ENCODE measurements at regions not wholly inside any gene's neighbourhood (a gene's known extent, or its start where the extent isn't known, plus 50 kb on each side); places are given as distances from the start of the nearest gene placed in this dataset.

GRCh38 chr1:218880484-218881060 lies 293.1 kb upstream of the LYPLAL1 start:
- no peak for FAIRE-seq
- Histone ChIP-seq H3K4me3 (no peak overlapping the region), H3K4me1 (peaks cover 8% of the 10 kb centered on the region), H3K27ac (peak overlapping the region in 1 of 2 experiments; percentile 22; a peak in 2 of 6 replicates), H3K4me2 (no peak overlapping the region), H3K9me3 (no peaks in the 10 kb centered on the region)
- ChIA-PET CTCF (no interaction called here), POLR2A (no interaction called here)
- TF ChIP-seq ZC3H11A (IDR thresholded peaks at IDR 0.05) = no peak
- no peak for ATAC-seq
- 86% methylated on average over 5 of the region's 5 CpGs for WGBS (ENCODE audit: missing lambda C conversion rate)
- no peak for DNase-seq (ENCODE audit: low read depth in 1 of 2, low spot score in 1 of 2)

GRCh38 chr1:218882454-218882853 lies 291.2 kb upstream of the LYPLAL1 start:
- WGBS (ENCODE audit: missing lambda C conversion rate) = 87% methylated on average over 6 of the region's 6 CpGs
- FAIRE-seq (no peak), ATAC-seq (no peak), DNase-seq (ENCODE audit: low read depth in 1 of 2, low spot score in 1 of 2) (no peak)
- Histone ChIP-seq H3K4me1 (peaks cover 15% of the 10 kb centered on the region), H3K9me3 (no peaks in the 10 kb centered on the region), H3K27ac (no peak overlapping the region), H3K4me2 (no peak overlapping the region), H3K4me3 (no peak overlapping the region)
- ChIA-PET CTCF (no interaction called here), POLR2A (no interaction called here)
- no peak for TF ChIP-seq PBX3 (IDR thresholded peaks at IDR 0.05)
- TF ChIP-seq JUNB (IDR thresholded peaks at IDR 0.05) = no peak
- TF ChIP-seq NPAS2 (CRISPR knock-in tag; IDR thresholded peaks at IDR 0.05; ENCODE audit: borderline replicate concordance) = no peak
- no peak for TF ChIP-seq GATA3 (IDR thresholded peaks at IDR 0.05; ENCODE audit: borderline replicate concordance)
- TF ChIP-seq BHLHE40 (IDR thresholded peaks at IDR 0.05; ENCODE audit: low read depth, low read length) = no peak
- no peak for TF ChIP-seq POLR2AphosphoS2 (conservative IDR thresholded peaks at IDR 0.05; ENCODE audit: low read length)

GRCh38 chr1:218886101-218886871 lies 287.4 kb upstream of the LYPLAL1 start:
- peak overlapping the region in 1 of 2 experiments; percentile 55; a peak in 2 of 6 replicates for H3K27ac ChIP-seq
- TF ChIP-seq ZSCAN20 (CRISPR knock-in tag; IDR thresholded peaks at IDR 0.05) (no peak), BHLHE40 (IDR thresholded peaks at IDR 0.05; ENCODE audit: low read depth, low read length) (no peak), SMC3 (IDR thresholded peaks at IDR 0.05) (no peak)
- FAIRE-seq (no peak), ATAC-seq (no peak), DNase-seq (ENCODE audit: low read depth in 1 of 2, low spot score in 1 of 2) (no peak)
- peaks cover 9% of the 10 kb centered on the region; the same call in 1 of the 3 replicates for H3K4me1 ChIP-seq
- H3K9me3 ChIP-seq = no peaks in the 10 kb centered on the region
- H3K4me2 ChIP-seq = no peak overlapping the region
- H3K4me3 ChIP-seq = no peak overlapping the region
- ChIA-PET CTCF (interaction anchor here (0.9 kb wide), 1 partner anchor 22 kb away, joined by 3 read pairs; no protein-coding TSS in a partner anchor), POLR2A (no interaction called here)
- WGBS (ENCODE audit: missing lambda C conversion rate) = 80% methylated on average over 6 of the region's 6 CpGs

GRCh38 chr1:218887141-218887925 lies 286.3 kb upstream of the LYPLAL1 start:
- no peak for ATAC-seq
- TF ChIP-seq HEYL (CRISPR knock-in tag; IDR thresholded peaks at IDR 0.05) = no peak
- no peak for TF ChIP-seq RAD21 (conservative IDR thresholded peaks at IDR 0.05 in 1 of 2, IDR thresholded peaks at IDR 0.05 in 1 of 2)
- no peak for TF ChIP-seq KDM5A (IDR thresholded peaks at IDR 0.05)
- no peak for TF ChIP-seq FOXS1 (CRISPR knock-in tag; IDR thresholded peaks at IDR 0.05)
- TF ChIP-seq RFX5 (IDR thresholded peaks at IDR 0.05) = no peak
- TF ChIP-seq ELK1 (IDR thresholded peaks at IDR 0.05; ENCODE audit: low read depth, low read length) = no peak
- no peak for TF ChIP-seq JUNB (IDR thresholded peaks at IDR 0.05)
- TF ChIP-seq EHMT2 (IDR thresholded peaks at IDR 0.05; ENCODE audit: low read depth) = no peak
- no peak for TF ChIP-seq HOXA7 (CRISPR knock-in tag; IDR thresholded peaks at IDR 0.05)
- TF ChIP-seq TFCP2L1 (CRISPR knock-in tag; IDR thresholded peaks at IDR 0.05) = no peak
- no peak for TF ChIP-seq CBX8 (IDR thresholded peaks at IDR 0.05)
- no peak for TF ChIP-seq USF2 (IDR thresholded peaks at IDR 0.05)
- no peak for TF ChIP-seq KDM1A (IDR thresholded peaks at IDR 0.05; ENCODE audit: low read depth)
- TF ChIP-seq NFE2L2 (conservative IDR thresholded peaks at IDR 0.05; ENCODE audit: low read length) = no peak
- TF ChIP-seq POLR2A (IDR thresholded peaks at IDR 0.05; ENCODE audit: low read length) = no peak
- TF ChIP-seq MAFK (IDR thresholded peaks at IDR 0.05; ENCODE audit: partially characterized antibody) = no peak
- TF ChIP-seq NPAS2 (CRISPR knock-in tag; IDR thresholded peaks at IDR 0.05; ENCODE audit: borderline replicate concordance) = no peak
- TF ChIP-seq NR3C1 (IDR thresholded peaks at IDR 0.05) = no peak
- POLR2A ChIA-PET = no interaction called here
- Histone ChIP-seq H3K4me3 (no peak overlapping the region), H3K27ac (peak overlapping the region in 1 of 2 experiments; percentile 56; a peak in 3 of 6 replicates), H3K4me2 (no peak overlapping the region), H3K9me3 (no peaks in the 10 kb centered on the region), H3K4me1 (peaks cover 9% of the 10 kb centered on the region; the same call in 1 of the 3 replicates)
- FAIRE-seq = peak; percentile 7
- CTCF ChIA-PET = interaction anchor here (0.9 to 1.3 kb wide), 2 partner anchors 13 to 23 kb away, joined by 3 to 4 read pairs; no protein-coding TSS in a partner anchor
- WGBS (ENCODE audit: missing lambda C conversion rate) = 76% methylated on average over 5 of the region's 5 CpGs
- no peak for DNase-seq (ENCODE audit: low read depth in 1 of 2, low spot score in 1 of 2)
